GM18907 (cell line): ENCODE measurements at regions not wholly inside any gene's neighbourhood (a gene's known extent, or its start where the extent isn't known, plus 50 kb on each side); places are given as distances from the start of the nearest gene placed in this dataset.

ENCODE experiments used
- ATAC-seq: cut with Tn5 transposase; IDR thresholded peaks from one replicate; pipeline ENCODE4 v1.9.1; 2021; ENCODE audit warnings: mild to moderate bottlenecking, moderate library complexity; ENCODE audit not compliant: unreplicated experiment

DNA sequence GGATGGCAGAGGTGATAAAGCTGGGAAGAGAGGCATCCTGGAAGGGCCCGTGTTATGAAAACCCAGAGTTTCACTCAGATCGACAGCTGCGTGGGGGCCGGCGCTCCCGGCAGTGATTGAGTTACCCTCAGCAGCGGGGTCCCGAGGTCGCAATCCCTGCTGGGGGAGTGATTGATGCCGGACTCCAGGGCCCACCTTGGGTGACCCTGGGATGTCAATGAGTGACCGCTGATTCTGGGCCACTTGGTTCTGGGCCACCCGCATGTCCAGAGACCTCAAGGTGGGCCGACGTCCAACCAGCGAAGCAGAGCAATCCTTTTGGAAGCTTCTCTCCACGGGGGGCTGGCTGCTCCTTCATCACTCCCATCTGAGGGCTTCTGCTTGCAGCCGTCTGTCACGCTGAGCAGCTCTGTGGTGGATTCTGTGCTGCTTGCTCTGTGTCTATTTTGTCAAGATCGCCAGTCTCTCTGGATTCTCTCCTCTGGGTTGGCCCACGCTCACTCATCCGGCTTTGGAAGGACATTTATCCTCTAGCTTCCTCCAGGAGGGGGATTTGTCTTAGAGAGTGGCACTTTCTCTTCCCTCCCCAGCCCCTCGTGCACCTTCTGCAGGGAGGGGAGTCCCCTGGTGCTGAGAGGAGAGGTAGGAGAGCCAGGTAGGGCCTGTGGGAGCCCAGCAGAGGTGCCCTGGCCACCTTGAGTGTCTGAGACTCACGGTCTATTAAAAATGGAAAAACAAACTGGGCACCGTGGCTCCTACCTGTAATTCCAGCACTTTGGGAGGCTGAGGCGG is 110.9 kb upstream of the C1orf174 start:
- ATAC-seq, result no peak

DNA sequence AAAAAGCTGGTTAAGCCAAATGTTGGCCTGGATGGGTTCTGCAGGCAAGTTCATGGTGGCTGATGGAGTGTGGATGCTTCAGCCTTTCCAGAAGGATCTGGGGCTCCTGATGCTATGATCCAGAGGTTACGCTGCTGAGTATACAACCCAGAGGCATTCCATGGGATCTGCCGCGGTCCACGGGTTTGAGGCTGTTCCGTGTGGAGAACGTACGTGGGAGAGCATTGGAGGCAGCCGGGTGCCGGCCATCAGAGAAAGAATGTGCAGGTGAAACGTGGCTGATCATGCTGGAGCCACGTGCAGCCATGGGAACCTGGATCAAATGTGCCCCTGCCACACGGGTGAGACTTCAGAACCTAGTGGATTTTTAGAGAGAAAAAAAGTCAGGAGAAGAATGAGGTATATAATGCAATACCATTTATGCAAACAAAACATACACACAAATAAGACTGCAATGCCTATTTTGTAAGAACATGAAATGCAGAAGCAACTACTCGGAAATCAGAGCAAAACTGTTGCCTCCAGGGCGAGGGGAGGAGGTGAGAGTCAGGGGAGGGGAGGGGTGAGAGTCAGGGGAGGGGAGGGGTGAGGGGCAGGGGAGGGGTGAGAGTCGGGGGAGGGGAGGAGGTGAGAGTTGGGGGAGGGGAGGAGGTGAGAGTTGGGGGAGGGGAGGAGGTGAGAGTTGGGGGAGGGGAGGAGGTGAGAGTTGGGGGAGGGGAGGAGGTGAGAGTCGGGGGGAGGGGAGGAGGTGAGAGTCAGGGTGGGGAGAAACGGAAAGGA is 116.5 kb upstream of the C1orf174 start:
- ATAC-seq, result no peak

DNA sequence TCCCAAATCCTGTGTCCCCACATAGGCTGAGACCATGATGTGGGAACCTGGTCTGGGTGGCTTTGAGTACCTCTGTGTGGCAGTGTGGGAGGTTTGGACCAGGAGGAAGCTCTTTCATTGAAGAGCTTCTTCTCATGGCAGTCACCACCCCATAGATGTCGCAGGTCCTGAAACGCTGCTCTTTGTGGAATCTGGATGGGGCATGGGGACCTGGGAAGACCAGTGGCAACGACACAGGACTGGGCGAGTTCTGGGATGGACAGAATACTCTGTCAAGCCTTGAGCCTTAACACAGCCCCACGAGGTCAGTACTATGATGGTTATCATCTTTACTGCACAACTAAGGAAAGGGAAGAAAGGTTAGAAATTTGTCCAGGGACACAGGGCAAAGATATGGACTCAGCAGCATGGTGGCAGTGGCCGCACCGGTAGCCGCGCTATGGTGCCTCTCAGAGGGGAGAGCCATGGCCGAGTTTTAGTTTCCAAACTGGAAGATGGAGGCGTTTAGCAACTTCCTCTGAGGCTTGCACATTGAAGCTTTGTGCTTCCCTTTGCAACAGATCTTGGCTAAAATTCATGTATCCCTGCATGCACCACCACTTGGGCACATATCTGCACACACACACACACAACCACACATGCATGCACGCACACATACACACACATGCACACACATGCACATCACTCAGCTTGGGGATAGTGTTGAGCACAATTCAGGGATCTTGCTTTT is 117.7 kb upstream of the C1orf174 start:
- no peak for ATAC-seq

DNA sequence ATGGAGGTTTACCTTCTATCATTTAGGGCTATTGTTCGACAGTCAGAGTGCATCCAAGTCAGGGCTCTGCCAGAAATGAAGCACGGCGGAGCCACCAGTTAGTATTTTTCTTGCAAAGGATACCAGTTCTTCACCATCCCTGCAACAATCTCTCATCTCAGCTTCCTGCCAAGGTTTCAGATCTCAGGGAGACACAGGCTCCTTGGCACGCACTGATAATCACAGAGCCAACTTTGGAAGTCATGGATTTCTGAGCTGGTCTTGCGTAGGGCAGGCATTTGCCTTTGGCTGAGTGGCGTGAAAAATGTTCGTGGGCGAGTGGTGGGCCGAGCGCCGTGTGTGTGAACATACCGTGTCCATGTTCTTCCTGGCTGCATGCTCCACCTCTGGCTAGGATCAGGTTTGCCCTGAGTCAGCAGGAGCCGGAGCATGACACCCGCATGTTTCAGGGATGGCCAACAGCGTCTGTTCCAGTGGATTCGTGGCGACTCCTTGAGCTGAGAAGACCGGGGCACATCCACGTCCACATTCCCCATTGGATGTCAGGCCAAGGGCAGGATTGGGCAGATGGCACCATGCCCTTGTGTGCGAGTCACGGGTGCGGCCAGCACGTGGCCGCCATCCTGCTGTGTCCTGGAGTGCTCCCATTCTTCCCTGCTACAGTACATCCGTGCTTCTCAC is 118.5 kb upstream of the C1orf174 start:
- no peak for ATAC-seq

DNA sequence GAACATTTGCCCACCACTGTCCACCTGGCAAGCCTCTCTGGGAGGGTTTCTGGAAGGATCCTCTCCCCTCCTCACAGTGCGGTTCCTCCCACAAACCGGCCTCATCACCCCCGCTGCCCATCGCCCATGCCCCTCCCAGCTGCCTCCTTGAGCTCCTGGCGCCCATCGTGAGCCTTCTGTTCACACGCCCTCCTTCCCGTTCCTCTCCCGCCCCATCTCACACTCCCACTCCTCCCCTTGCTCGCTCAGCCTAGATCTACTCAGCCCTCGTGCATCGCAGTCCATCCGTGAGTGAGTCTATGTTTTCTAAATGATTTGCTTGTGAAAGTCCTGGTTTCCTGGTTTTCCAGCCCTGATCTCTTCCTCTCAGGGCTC is 119.1 kb upstream of the C1orf174 start:
- ATAC-seq, result no peak

DNA sequence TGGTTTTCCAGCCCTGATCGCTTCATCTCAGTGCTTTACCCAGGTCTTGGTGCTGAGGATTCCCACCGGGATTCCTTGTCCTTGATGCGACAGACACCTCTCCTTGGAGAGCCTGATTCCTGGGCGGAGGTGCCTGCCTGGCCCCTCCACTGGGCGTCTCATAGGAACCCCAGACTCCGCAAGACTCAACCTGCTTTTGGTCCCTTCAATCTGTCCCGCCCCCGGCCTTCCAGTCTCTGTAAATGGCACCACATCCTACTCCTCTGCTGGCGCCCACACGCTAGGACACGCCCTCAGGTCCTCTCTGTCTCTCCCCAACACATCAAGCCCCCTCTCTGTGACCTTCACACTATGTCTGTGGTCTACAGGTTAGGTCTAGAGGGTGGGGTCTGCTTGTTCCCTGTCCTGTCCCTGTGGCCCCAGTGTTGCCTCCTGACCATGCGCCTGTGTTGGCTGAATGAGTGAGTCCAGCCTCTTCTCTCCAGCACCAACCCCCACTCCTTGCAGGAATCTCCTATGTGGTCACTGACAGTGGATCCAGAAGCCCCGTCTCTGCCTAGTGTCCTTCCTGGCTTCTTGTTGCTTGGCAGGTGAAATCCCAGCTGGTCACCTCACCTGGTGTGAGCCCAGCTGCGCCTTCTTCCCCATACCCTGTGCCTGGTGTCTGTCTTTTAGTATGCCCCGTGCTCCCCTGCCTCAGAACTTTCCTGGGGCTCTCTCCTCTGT is 119.7 kb upstream of the C1orf174 start:
- ATAC-seq, result no peak

DNA sequence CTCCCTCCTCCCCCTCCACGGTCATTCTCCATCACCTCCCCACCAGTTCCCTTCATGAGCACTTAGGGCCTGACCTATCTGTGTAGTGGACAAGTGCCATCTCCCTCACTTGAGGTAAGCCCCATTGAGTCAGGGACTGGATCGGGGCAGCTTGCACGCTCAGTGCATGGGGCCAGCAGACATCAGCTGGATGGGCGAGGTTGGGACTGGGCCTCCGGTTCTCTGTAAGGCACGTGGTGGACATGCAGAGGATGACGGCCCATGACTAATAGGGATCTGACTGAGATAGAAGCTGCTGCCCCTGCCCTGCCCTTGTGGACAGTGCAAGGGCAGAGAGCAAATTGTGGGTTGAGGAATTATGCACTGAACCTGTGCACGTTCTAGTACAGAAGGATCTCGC is 120.4 kb upstream of the C1orf174 start:
- ATAC-seq, result no peak

DNA sequence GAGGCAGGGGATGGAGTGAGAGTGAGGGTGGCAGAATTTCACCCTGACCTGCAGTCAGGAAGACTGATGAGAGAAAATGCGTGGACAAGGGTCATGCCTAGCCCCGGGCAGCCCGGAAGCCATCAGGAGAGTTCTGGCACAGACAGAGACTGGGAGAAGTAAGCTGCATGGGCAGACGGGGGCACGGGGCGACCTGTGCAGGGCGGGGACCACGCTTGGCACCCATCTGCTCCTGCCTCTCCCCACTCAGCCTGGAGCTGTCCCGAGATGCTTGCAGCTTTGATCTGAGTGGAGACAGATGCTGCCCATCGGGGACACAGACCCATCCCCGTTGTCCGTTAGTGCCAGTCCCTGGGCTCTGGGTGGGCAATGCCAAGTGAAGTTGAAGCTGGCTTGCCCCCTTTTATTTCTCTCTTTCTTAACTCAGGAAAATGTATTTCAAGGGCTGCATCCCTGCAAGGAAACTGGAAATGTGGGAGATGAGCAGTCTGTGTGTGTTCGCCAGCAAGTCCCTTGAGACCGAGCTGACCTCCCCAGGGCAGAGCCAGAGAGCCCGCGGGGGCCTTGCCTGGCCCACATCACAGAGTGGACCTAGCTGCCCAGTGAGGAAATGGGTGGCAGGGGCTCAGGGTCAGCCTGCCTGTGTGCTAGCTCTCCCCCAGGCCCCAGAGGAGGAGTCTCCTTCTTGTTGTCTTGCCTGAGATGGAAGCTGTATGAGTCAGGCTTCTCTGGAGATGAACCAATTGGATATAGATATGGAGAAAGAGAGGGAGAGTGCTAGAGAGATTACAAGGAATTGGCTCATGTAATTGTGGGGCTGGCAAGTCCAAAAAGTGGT is 121.3 kb upstream of the C1orf174 start:
- ATAC-seq, result no peak

DNA sequence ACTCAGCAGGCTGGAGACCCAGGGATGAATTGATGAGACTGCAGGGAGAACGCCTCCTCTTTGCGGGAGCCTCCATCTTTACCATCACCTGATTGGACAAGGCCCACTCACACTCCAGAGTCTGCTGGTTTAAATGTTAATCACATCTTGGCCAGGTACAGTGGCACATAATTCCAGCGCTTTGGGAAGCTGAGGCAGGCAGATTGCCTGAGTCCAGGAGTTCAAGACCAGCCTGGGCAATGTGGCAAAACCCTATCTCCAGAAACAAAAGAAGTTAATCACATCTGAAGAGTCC is 121.8 kb upstream of the C1orf174 start:
- ATAC-seq, result no peak

DNA sequence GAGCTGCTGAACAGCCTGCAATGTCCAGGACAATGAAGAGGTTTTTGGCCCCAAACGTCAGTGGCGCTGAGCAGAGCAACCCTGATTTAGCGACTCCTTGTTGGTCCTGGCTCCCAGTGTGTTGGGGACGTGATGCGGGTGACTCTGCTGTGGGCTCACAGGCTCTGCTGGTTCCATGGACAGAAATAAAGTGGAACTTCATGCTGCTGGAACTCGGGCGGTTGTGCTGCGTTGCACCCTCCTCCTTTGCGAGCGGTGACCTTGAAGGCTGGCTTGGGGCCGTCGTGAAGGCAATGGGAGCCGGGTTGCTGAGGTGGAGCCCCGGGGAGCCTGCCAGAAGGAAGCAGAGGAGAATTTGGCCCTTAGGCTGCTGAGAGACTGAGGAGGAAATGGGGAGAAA is 122.6 kb upstream of the C1orf174 start:
- no peak for ATAC-seq

DNA sequence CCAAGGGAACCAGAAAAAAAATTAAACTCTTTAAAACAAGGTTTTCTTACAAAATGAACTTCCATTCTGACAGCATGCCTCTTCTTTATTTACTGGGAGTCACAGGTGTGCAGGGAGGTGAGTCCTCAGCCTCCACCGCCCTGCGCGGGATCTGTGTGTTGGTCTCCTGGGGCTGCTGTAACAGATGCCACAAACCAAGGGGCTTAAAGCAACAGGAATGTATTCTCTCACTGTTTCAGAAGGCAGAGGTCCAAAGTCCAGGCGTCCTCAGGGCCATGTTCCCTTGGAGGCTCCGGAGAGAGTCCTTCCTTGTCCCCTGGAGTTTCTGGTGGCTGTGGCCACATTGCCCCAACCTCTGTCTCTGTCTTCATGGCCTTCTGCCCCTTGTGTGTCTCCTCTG is 123.6 kb upstream of the C1orf174 start:
- no peak for ATAC-seq

DNA sequence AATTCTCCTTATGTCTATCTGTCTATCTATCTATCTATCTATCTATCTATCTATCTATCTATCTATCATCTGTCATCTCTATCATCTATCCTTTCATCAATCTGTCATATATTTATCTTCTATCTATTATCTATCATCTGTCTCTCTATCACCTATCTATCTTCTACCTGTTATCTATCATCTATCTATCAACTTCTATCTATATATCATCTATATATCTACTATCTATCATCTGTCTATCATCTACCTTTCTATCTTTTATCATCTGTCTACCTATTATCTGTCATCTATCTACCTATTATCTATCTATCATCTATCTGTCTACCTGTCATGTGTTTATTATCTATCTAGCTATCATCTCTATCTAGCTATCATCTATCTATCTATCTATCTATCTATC is 124.7 kb upstream of the C1orf174 start:
- no peak for ATAC-seq

DNA sequence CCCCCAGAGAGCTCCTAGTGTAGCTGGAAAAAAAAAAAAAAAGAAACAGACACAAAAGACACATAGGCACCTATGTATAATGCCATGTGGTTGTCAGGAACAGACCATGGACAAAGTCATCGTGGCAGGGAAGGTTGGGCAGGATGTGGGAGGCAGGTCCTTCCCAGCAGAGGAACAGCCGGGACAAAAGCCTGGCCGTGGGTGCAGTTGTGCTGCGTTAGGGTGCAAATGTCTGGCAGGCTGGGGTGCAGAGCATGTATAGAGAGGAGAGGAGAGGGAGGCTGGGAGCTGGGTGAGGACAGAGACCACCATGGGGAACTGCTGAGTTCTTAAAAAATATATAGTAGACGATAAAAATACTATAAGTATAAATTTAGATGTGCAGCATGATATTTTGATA is 125.7 kb upstream of the C1orf174 start:
- no peak for ATAC-seq

DNA sequence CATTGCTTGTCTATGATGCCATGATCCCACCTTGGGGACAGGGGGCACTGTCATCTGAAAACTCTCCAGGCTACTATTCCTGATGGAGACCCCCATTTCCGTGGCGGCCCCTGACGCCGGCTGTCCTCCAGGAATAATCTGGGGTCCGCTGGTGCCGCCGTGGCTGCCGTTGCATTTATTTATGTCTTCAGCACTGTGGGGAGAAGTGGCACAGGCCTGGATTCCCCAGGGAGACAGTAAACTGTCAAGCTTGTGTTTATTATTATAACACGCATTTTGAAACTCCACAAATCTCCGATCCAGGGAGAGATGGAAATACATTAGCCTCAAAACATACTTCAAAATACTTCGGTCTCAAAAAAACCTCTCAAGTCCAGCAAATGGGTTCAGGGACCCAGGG is 126.9 kb upstream of the C1orf174 start:
- no peak for ATAC-seq

DNA sequence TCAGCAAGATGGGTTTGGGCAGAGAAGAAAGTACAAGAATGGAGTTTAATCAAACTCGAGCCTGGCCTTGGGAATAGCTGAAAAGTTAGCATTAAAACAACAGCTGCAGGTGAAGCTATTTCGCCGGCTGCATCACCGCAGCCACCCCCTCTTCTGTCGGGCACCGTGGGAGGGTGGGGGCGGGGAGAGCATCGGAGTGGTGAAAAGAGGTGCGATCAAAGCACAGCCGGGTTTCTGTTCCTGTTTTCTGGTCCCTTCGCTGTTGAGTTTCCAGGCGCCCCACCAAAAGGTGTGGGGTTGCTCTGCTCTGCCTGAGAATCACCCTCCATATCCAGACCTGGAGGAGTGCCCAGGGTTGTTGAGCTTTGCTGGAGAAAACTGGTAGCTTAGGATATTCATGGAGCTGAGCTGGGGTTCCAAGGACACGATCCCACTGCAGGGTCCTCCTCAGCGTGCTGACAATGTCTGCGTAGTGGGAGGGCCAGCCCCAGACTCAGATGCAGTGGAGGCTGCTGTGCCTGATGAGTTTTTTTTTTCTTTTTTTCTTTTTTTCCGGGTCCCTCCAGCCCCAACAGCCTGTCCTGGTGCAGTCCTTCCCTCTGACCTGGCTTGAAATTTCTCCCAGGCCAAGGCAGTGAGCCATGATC is 127.5 kb upstream of the C1orf174 start:
- ATAC-seq, result peak; percentile 60

DNA sequence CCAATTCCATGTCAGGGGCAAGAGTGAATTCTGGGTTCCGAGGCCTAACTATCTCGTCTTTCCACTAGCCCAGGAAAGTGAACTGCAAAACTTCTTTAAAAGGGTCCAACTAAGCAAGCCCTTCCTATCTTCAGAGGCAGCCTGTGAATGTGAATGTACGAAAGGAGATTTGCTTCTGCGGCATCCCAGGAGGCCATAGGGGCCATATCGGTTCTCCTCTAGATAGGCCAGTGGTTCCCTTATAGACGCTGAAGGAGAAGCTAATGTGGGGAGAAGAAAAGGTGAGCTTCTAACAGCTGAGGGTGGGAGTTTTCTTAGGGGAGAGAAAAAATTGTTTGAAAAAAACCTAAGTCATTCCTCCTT is 128.0 kb upstream of the C1orf174 start:
- ATAC-seq, result no peak

DNA sequence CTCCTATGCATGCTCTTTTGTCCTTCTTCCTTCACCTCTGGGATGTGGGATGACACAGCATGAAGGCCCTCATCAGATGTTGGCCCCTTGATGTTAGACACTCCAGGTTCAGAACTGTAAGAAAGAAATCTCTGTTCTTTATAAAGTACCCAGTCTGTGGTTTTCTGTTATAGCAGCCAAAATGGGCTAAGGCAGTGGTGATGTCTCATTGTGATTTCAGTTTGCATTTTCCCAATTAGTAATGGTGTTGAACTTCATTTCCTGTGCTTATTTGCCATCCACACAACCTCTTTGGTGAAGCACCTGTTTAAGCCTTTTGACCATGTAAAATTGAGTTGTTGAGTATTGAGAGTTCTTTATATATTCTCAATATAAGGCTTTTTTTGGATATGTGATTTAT is 129.3 kb upstream of the C1orf174 start:
- ATAC-seq, result no peak

DNA sequence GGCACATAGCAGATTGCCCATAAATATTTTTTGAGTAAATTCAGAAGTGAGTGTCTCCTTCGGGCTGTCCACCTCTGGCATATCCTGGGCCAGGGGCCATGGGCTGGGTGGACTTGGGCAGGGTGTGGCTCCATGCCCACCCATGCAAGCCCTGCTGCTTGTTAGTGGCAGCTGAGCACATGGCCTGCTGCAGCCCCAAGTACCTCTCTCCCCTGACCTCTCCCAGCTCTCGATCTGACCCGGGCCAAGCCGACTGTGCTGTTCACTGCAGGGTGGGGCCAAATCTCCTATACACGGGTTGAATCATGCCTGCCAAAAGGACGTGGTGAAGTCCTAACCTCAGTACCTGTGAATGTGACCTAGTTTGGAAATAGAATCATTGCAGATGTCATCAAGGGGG is 132.5 kb upstream of the C1orf174 start:
- ATAC-seq, result no peak

DNA sequence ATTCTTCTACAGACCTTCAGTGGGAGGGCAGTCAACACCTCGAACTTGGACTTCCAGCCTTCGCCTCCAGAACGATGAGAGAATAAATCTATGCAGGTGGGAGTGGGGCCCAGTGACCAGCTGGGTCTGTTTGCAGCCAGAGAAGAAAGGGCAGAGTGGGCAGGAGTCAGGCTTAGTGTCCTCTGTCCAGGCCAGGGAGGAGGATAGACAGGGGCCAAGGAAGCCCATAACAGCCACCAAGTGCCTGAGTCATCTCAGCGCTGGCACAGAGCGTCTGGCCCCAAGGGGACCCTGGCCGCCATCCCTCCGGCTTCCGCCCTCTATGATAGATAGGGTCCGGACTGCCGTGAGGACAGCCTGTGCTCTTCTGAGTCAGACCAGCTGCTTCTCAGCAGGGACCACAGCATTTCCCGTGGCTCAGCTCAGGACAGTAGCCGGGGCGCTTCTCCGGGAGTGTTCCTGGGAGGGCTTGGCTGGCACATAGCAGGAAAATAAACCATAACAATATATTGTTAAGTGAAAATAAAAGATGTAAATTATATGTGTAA is 133.1 kb upstream of the C1orf174 start:
- no peak for ATAC-seq
